ENCODE measurements at regions not wholly inside any gene's neighbourhood (a gene's known extent, or its start where the extent isn't known, plus 50 kb on each side); places are given as distances from the start of the nearest gene placed in this dataset.
A peak's percentile ranks its signal among the peaks of the same experiment; 100 is the strongest.
"Not testable (repeated sequence)": the region's sequence is repeated elsewhere in the genome, so short reads cannot be mapped to it uniquely, and the experiment has no call there.

DNA sequence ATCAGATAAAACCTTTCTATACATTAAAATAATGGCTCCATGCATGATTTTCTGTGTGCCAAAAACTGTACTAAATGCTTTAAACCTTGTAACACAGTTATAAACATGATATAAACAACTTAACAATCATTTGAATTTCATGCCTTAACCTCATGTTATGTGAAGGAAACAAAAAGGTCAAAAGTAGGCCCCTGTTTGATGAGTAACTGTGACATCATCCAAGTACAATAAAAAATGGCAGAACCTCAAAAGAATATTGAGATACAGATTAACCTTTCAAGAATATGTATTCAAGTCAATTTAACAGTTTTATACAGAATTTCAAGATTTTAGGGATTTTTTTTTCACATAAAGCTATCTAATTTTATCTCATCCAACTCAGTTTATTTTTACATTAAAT, 310.7 kb upstream of the DCN start:
- DNase-seq: no peak

DNA sequence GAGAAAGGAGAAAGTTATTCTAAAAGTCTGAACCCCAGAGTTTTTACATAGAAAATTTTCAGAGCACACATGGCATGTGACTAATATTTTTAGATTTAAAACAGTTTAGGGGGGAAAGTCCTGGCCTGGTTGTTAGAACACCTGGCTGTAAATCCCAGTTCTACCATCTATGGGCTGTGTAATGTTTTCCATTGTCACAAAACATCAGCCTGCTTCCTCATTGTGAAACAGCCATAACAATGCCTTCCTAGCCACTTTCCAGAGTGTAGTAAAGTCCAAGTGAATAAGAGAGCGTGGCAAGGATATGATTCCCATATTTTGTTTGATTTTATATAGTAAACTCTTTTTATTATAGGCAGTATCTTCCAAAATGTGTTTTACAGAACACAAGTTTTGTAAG, 310.0 kb upstream of the DCN start:
- no peak for DNase-seq

GRCh38 chr12:91490667-91491311, 308.2 kb upstream of the DCN start:
- no peak for DNase-seq

DNA sequence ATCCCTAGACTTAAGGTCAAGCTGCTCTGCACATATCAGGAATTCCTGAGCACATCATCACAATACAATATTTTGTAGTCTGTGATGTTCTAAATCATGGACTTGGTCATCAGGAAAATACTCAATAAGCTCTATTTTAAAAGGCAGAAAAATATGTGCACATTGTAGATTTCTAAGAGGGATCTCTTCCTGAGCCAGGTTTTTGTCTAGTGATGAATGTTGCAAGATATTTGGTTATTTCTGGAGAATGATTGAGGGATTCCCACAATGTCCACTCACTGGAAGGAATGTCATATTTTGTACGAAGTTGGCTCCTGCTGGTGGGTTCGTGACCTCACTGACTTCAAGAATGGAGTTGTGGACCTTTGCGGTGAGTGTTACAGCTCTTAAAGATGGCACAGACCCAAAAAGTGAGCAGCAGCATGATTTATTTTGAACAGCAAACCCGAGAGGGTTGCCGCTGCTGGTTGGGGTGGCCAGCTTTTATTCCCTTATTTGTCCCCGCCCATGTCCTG, 300.9 kb upstream of the DCN start:
- peak; percentile 47 for DNase-seq

DNA sequence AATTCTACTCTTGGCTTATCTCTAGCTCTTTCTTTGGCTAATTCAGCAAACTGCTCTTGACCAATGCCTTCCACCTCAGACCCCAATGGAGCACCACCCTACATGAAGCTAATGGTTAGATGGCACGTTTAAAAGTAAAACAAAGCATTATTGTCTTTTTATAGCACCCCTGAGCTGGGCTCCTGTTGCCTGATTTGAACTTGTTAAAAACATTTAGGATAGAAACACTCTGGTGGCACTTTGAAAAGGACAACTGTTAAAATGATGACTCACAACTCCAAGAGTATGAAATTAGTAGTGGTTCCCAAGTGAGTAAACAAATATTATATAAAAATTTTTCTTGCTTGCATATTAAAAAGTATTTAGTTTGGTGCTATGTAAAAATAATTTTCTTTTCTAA, 299.6 kb upstream of the DCN start:
- DNase-seq: no peak

- no peak for DNase-seq
Measured at GRCh38 chr12:91478500-91478899, 295.9 kb upstream of the DCN start.

- DNase-seq: no peak
Measured at GRCh38 chr12:91467686-91468085, 285.1 kb upstream of the DCN start.

DNA sequence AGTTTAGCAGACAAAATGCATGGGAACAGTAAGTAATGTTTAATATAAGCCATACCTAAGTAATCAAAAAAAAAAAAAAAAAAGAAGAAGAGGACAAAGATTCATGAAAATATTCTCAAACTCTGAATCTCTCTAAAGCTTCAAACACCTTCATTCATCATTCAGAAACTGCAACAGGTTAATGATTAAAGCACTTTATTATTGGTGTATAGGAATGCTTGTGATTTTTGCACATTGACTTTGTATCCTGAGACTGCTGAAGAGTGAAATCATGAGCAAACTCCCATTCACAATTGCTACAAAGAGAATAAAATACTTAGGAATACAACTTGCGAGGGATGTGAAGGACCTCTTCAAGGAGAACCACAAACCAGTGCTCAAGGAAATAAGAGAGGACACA, 278.4 kb upstream of the DCN start:
- no peak for DNase-seq

DNA sequence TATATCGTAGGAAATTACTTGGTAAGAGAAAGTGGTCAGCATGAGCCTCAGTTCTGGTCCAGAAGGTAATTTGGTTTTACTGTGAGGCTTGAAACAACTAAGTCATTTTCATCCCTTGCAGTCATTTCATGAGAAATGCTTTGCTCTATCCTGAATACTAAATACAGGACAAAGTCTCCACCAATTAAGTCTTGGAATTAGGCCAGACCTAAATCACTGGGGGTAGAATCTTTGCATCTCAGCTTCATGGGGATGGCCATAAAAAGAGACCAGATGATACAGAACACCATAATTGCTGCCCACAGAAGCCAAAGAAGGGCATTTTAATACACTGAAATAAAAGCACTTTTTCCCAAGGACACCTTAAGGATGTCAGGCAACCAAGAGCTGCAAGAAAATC, 277.9 kb upstream of the DCN start:
- DNase-seq: no peak

DNA sequence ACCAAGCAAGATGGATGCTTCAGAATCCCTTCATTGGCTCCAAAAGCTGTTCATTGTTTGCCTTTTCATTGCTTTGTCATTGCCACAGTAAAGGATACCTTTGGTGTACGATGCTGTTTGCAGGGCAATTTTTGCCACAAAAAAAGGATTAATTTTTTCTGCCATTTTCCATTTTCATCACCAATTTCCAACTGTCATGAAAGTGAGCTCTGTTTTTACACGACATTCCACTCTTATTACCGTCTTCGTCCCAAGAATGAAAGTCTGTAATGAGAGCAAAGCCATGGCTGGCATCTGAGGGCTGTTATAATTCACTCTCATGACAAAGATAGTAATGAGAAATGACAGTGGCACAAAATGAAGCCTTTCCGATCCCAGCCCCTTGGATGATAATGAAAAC, 272.7 kb upstream of the DCN start:
- no peak for DNase-seq

- DNase-seq: no peak
Measured at GRCh38 chr12:91454179-91454578, 271.6 kb upstream of the DCN start.

- DNase-seq: not testable (repeated sequence)
Measured at GRCh38 chr12:91452464-91452863, 269.8 kb upstream of the DCN start.

- no peak for DNase-seq
Measured at GRCh38 chr12:91441993-91442952, 259.7 kb upstream of the DCN start.

GRCh38 chr12:91441246-91441645, 258.6 kb upstream of the DCN start:
- no peak for DNase-seq

- no peak for DNase-seq
Measured at GRCh38 chr12:91434081-91434480, 251.5 kb upstream of the DCN start.

- no peak for DNase-seq
Measured at GRCh38 chr12:91432755-91433154, 250.1 kb upstream of the DCN start.

- peak; percentile 77 for DNase-seq
Measured at GRCh38 chr12:91432089-91432488, 249.5 kb upstream of the DCN start.

- no peak for DNase-seq
Measured at GRCh38 chr12:91424506-91424905, 241.9 kb upstream of the DCN start.

GRCh38 chr12:91423693-91424050, 241.1 kb upstream of the DCN start:
- no peak for DNase-seq

DNA sequence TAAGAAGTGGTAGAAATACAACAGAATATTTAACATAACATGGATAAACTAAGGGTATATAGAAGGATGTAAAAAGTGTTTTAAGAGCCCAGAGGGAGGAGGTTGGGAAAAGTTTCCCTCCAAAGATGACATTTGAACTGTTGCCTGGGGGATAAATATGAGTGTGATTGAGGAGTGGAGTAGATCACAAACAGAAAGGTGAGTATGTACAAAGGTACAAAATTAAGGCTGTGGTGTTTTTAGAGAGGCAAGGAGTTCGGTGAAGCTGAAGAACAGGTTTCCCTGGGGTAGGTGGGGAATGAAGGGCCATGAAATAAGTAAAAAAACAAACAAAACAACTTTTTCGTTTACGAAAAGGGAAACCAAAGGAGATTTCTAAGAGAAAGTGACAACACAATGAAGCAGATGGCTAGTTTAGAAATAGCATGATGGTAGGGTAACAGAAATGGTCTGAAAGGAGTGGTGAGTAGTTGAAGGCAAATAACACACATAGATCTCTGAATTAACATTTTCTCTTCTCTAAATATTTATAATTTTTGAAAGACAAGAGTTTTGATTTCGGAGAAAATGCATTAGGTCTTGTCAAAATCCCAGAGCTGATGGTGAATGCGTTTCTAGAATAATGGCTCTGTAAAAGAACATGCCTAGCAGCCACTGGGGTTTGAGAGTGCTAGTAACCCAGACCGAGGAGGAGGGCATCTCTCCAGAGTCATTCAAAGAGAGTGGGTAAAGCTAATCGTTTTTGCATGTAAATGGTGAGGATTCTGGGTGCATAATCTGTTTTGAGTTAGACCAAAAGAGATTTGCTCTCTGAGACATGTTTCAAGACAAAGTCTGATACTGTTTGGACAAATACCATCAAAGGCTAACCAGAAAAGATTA, 240.4 kb upstream of the DCN start:
- DNase-seq: no peak

GRCh38 chr12:91422127-91422526, 239.5 kb upstream of the DCN start:
- DNase-seq: no peak

DNA sequence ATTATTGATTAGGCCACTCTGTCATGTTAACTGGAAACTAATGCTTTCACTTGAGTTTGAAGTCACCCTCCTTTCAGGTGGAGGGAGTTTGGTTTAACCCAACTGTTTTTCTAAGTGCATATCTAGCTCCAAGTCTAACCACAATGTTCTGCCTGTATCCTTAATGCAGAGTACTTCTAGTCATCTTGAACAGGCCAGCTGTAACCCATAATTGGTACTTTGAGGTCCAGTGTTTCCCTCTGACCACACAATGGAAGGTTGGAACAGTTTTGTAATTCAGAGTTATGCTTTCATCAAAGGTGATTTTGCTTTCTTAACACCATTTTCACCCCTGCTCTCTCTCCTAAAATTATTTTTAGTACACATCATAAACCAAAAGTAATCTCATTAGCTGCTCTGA, 237.2 kb upstream of the DCN start:
- no peak for DNase-seq
